SK-N-SH treated with all-trans-retinoic acid at 6 μM for 48 hours (cell line): ENCODE measurements at regions not wholly inside any gene's neighbourhood (a gene's known extent, or its start where the extent isn't known, plus 50 kb on each side); places are given as distances from the start of the nearest gene placed in this dataset.

Experiments used
- ARNTL ChIP-seq: fragments of 450-650 bp; formaldehyde crosslinking; IDR thresholded peaks from 2 replicates; pipeline ENCODE4 v1.5.0; 2020; ENCODE audit warnings: low read depth, mild to moderate bottlenecking, moderate library complexity, borderline replicate concordance
- CREB5 ChIP-seq: fragments of 250-450 bp; sonication (Bioruptor Pico); IDR thresholded peaks from 2 replicates; pipeline ENCODE4 v1.5.1; 2020; ENCODE audit warnings: low read depth, mild to moderate bottlenecking, moderate library complexity
- CSDC2 ChIP-seq: fragments of 250-450 bp; sonication (Bioruptor Pico); IDR thresholded peaks from 2 replicates; pipeline ENCODE4 v1.5.0; 2020; ENCODE audit warnings: mild to moderate bottlenecking, moderate library complexity
- ESRRG ChIP-seq: fragments of 250-450 bp; sonication (Bioruptor Pico); IDR thresholded peaks from 2 replicates; pipeline ENCODE4 v1.6.1; 2021; ENCODE audit warnings: mild to moderate bottlenecking
- OSR1 ChIP-seq: fragments of 250-450 bp; sonication (Bioruptor Pico); IDR thresholded peaks from 2 replicates; pipeline ENCODE4 v1.8.0; 2022; ENCODE audit warnings: moderate library complexity, mild to moderate bottlenecking, inconsistent platforms
- PATZ1 ChIP-seq: fragments of 250-450 bp; sonication (Bioruptor Pico); IDR thresholded peaks from 2 replicates; pipeline ENCODE4 v1.8.0; 2020; ENCODE audit warnings: mild to moderate bottlenecking, moderate library complexity, borderline replicate concordance
- POU6F1 ChIP-seq: fragments of 250-450 bp; sonication (Bioruptor Pico); IDR thresholded peaks from 2 replicates; pipeline ENCODE4 v1.8.0; 2021; ENCODE audit warnings: low read depth, mild to moderate bottlenecking, moderate library complexity, borderline replicate concordance
- PPARA ChIP-seq: fragments of 250-450 bp; sonication (Bioruptor Pico); IDR thresholded peaks from 2 replicates; pipeline ENCODE4 v1.5.0; 2020; ENCODE audit warnings: mild to moderate bottlenecking, borderline replicate concordance
- TCF4 ChIP-seq: fragments of 250-450 bp; sonication (Bioruptor Pico); IDR thresholded peaks from 2 replicates; pipeline ENCODE4 v1.8.0; 2021; ENCODE audit warnings: mild to moderate bottlenecking, moderate library complexity, borderline replicate concordance
- TOX ChIP-seq: fragments of 250-450 bp; sonication (Bioruptor Pico); IDR thresholded peaks from 2 replicates; pipeline ENCODE4 v1.8.0; 2021; ENCODE audit warnings: mild to moderate bottlenecking, moderate library complexity, borderline replicate concordance
- ZFP3 ChIP-seq: fragments of 250-450 bp; sonication (Bioruptor Pico); IDR thresholded peaks from 2 replicates; pipeline ENCODE4 v1.5.0; 2020; ENCODE audit warnings: mild to moderate bottlenecking, moderate library complexity
- ZNF565 ChIP-seq: fragments of 450-650 bp; formaldehyde crosslinking; conservative IDR thresholded peaks from 2 replicates; pipeline ENCODE4 v1.5.0; 2020; ENCODE audit warnings: low read depth, mild to moderate bottlenecking, moderate library complexity
- ZNF8 ChIP-seq: fragments of 450-650 bp; formaldehyde crosslinking; IDR thresholded peaks from 2 replicates; pipeline ENCODE4 v1.5.0; 2020; ENCODE audit warnings: mild to moderate bottlenecking, moderate library complexity

- TF ChIP-seq PPARA (no peak), ZNF565 (CRISPR knock-in tag) (no peak), ZFP3 (no peak), ESRRG (CRISPR knock-in tag) (no peak), OSR1 (no peak), ARNTL (CRISPR knock-in tag) (no peak), POU6F1 (CRISPR knock-in tag) (no peak), CSDC2 (CRISPR knock-in tag) (no peak), CREB5 (CRISPR knock-in tag) (no peak), TOX (CRISPR knock-in tag) (no peak), ZNF8 (no peak), PATZ1 (no peak), TCF4 (CRISPR knock-in tag) (no peak)
These were observed 135.7 kb upstream of the UMPS start for GRCh38 chr3:124594581-124594980.
